Activated CD8-positive, alpha-beta memory T cell treated with anti-CD3 and anti-CD28 coated beads, Interleukin-2, amount 10 ng/mL, durations not matched to agents 7 days and 5 days (primary cell): ENCODE measurements at regions not wholly inside any gene's neighbourhood (a gene's known extent, or its start where the extent isn't known, plus 50 kb on each side); places are given as distances from the start of the nearest gene placed in this dataset.
"Not testable (repeated sequence)": the region's sequence is repeated elsewhere in the genome, so short reads cannot be mapped to it uniquely, and the experiment has no call there.

Experiments used
- ATAC-seq: fragments of 150-1000 bp; cut with Tn5 transposase; one replicate; pipeline ENCODE4 v1.10.0; 2021; ENCODE audit warnings: moderate library complexity
- CTCF ChIA-PET: fragments of 350-600 bp; sonication (Branson Sonifier 250); formaldehyde crosslinking; loops from one replicate; lab custom pipeline; 2021; ENCODE audit warnings: antibody characterized with exemption; lab: Charles Lee
- DNase-seq: peaks from one replicate; pipeline ENCODE4 v3.0.0-alpha.2; 2020
- H3K27ac Mint-ChIP-seq: one replicate; pipeline ENCODE4 v1.8.0; 2021; ENCODE audit warnings: mild to moderate bottlenecking, mixed read lengths
- H3K27me3 Mint-ChIP-seq: one replicate; pipeline ENCODE4 v1.8.0; 2021; ENCODE audit warnings: mixed read lengths
- H3K36me3 Mint-ChIP-seq: one replicate; pipeline ENCODE4 v1.8.0; 2021; ENCODE audit warnings: mild to moderate bottlenecking, mixed read lengths
- H3K4me1 Mint-ChIP-seq: one replicate; pipeline ENCODE4 v1.8.0; 2021; ENCODE audit warnings: mixed read lengths
- H3K4me3 Mint-ChIP-seq: one replicate; pipeline ENCODE4 v1.8.0; 2021; ENCODE audit warnings: mild to moderate bottlenecking, moderate library complexity, mixed read lengths
- H3K9me3 Mint-ChIP-seq: one replicate; pipeline ENCODE4 v1.8.0; 2022; ENCODE audit warnings: low read depth, mixed read lengths

DNA sequence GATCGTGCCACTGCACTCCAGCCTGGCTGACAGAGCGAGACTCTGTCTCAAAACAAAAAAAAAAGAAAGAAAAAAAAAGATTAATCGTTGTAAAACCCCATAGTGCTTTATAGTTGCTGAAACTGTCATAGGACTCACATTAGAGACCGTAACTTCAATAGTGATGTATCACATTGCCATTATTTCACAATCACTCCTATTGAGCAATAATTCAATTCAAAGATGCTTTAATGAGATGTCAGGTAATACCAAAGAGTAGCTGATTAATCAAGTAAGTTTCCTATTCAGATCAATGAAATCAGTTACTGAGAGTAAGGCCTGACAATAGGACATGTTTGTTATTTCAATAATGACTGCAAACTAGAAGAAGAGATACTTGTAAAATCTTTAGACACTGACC is 628.7 kb downstream of the KCNJ18 start:
- H3K4me1 Mint-ChIP-seq, H3K4me3 Mint-ChIP-seq, CTCF ChIA-PET, H3K27me3 Mint-ChIP-seq, H3K36me3 Mint-ChIP-seq, DNase-seq, ATAC-seq, H3K27ac Mint-ChIP-seq: not testable (repeated sequence)
- peaks cover 13% of the 10 kb centered on the region for H3K9me3 Mint-ChIP-seq

DNA sequence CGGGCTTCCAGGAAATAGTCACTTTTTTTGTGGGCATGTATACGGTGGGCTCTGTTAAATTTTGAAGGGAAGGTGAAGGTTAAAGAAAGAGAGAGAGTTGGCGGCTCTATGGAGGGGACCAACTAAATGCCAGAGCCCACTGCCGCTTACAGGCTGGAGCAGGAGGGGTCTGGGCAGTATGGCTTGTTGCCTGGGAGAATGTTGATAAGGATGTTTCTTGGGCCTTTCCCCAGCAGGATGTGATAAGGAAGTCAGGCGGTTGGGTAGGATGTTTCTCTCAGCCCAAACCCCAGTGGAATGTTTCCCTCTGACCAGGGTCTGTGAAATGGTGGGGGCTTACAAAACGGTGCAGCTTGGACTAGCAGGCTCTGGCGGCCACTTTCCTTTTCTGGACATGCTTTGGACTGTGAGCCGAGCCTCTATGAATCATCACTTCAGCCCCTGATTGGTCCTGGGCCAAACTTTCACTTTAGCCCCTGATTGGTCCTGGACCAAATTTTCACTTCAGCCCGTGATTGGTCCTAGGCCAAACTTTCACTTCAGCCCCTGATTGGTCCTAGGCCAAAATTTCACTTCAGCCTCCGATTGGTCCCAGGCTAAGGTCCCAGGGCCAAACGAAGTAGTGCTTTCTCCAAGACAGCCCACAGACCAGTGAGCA is 630.7 kb downstream of the KCNJ18 start:
- H3K4me1 Mint-ChIP-seq, H3K4me3 Mint-ChIP-seq, ATAC-seq, H3K27ac Mint-ChIP-seq, H3K36me3 Mint-ChIP-seq, CTCF ChIA-PET, H3K27me3 Mint-ChIP-seq, DNase-seq: not testable (repeated sequence)
- peaks cover 13% of the 10 kb centered on the region for H3K9me3 Mint-ChIP-seq

DNA sequence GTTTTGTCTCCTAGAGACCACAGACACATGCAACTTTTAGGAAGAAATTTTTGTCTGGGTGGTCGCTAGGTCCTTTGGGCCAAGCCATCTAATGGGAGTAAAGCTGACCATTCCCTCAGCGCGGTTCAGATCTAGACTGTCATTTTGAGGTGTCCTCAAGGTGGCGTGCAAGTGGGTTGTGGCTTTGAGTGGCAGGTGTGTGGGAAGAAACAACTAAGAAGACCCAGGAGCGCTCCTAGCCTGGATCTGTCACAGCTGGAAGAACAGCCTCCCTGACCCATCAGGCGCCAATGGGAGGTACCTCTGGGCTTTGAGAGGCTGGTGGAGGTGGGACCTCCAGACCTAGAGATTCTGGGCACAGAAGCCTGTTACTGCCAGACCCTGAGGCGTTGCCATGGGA is 645.1 kb downstream of the KCNJ18 start:
- no peak for DNase-seq
- ATAC-seq: no peak
- H3K36me3 Mint-ChIP-seq: no peaks in the 10 kb centered on the region
- no peaks in the 10 kb centered on the region for H3K4me1 Mint-ChIP-seq
- no peak overlapping the region for H3K4me3 Mint-ChIP-seq
- H3K9me3 Mint-ChIP-seq: peaks cover 5% of the 10 kb centered on the region
- CTCF ChIA-PET: no interaction called here
- H3K27ac Mint-ChIP-seq: no peak overlapping the region
- H3K27me3 Mint-ChIP-seq: no peaks in the 10 kb centered on the region

DNA sequence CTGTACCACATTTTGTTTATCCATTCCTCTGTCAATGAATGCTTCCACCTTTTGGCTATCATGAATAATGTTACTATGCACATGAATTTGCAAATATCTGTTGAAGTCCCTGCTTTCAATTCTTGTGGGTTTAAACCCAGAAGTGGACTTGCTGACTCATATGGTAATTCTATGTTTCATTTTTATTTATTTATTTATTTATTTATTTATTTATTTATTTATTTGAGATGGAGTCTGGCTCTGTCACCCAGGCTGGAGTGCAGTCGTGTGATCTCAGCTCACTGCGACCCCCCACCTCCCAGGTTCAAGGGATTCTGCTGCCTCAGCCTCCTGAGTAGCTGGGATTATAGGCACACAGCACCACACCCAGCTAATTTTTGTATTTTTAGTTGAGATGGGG is 664.3 kb downstream of the KCNJ18 start:
- H3K4me1 Mint-ChIP-seq, ATAC-seq, CTCF ChIA-PET, H3K9me3 Mint-ChIP-seq, H3K27me3 Mint-ChIP-seq, H3K27ac Mint-ChIP-seq, DNase-seq, H3K36me3 Mint-ChIP-seq, H3K4me3 Mint-ChIP-seq: not testable (repeated sequence)

DNA sequence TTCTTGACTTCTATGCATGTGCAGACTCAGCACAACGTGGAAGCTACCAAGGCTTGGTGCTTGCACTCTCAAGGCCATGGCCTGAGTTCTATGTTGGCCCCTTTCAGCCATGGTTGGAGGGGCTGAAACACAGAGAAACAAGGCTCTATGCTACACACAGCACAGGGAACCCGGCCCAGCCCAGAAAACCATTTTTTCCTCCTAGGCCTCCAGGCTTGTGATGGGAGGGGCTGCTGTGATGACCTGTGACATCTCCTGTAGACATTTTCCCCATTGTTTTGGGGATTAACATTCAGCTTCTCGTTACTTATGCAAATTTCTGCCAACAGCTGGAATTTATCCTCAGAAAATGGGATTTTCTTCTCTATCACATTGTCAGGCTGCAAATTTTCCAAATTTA is 678.7 kb downstream of the KCNJ18 start:
- CTCF ChIA-PET, H3K27ac Mint-ChIP-seq, H3K27me3 Mint-ChIP-seq, ATAC-seq, H3K36me3 Mint-ChIP-seq, DNase-seq, H3K4me1 Mint-ChIP-seq, H3K4me3 Mint-ChIP-seq: not testable (repeated sequence)
- H3K9me3 Mint-ChIP-seq: peaks cover 19% of the 10 kb centered on the region

DNA sequence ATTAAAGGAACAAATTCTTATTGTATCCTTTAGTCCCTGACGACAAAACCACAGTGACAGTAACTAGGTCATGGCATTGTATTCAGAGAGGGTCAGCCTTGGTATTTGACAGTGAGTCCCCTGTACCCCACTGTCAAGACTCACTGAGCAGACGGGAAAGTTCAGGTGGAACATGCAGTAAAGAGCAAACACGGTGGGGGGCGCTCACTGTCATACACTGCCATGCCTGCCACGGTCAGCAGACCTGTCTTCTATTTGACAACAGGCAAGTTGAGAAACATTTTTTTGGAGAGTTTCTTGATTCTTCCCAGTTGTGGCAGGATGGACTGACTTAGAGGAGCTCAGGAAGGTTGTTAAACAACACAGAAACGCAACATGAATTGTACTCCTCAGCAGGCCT is 681.6 kb downstream of the KCNJ18 start:
- no peak for ATAC-seq
- H3K4me1 Mint-ChIP-seq: no peaks in the 10 kb centered on the region

DNA sequence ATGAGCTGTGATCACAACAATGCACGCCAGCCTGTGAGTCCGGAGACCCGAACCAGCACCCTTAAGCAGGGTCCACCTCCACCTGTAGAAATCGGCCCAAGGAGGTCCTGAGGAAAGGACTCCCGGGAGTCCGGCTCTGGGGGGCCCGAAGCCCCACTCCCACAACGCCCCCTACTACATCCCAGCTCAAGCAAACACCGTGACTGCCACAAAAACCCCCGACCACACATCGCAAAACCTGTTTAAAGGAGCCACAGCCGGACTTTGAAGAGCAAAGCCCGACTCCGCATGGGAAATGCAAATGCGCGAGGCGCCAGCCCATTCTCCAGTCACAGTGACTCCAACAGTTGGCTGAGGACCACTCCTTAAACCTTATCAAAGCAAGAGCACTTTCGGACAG is 682.4 kb downstream of the KCNJ18 start:
- Mint-ChIP-seq H3K27me3 (no peaks in the 10 kb centered on the region), H3K4me1 (no peaks in the 10 kb centered on the region), H3K4me3 (no peak overlapping the region), H3K36me3 (peaks cover 1% of the 10 kb centered on the region), H3K9me3 (peaks cover 18% of the 10 kb centered on the region), H3K27ac (no peak overlapping the region)
- CTCF ChIA-PET: no interaction called here
- ATAC-seq (no peak), DNase-seq (no peak)

More for the DNA sequence above, 681.6 kb downstream of the KCNJ18 start:
- Mint-ChIP-seq H3K9me3 (peaks cover 19% of the 10 kb centered on the region), H3K27ac (no peak overlapping the region), H3K4me3 (no peak overlapping the region), H3K27me3 (no peaks in the 10 kb centered on the region), H3K36me3 (peaks cover 1% of the 10 kb centered on the region)
- CTCF ChIA-PET: no interaction called here
- no peak for DNase-seq

DNA sequence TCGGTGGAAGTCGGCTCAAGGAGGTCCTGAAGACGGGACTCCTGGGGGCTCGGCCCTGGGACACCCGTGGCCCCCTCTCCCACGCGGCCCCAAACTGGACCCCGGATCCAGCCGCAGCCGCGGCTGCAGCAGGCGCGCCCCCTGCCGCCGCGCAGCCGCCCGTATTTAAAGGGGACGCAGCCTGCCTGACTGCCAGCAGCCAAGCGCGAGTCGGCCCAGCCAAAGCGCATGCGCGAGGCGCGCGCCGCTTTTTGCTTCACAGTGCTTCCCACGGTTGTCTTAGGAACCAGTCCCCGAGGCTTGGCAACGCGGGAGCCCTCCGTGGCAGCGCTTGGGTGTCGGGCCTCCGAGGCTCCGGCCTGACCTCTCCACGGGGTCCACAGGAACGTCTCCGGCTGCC is 684.4 kb downstream of the KCNJ18 start:
- H3K27ac Mint-ChIP-seq, H3K36me3 Mint-ChIP-seq, H3K4me3 Mint-ChIP-seq, DNase-seq, ATAC-seq, H3K4me1 Mint-ChIP-seq, H3K27me3 Mint-ChIP-seq, CTCF ChIA-PET: not testable (repeated sequence)
- peaks cover 10% of the 10 kb centered on the region for H3K9me3 Mint-ChIP-seq

DNA sequence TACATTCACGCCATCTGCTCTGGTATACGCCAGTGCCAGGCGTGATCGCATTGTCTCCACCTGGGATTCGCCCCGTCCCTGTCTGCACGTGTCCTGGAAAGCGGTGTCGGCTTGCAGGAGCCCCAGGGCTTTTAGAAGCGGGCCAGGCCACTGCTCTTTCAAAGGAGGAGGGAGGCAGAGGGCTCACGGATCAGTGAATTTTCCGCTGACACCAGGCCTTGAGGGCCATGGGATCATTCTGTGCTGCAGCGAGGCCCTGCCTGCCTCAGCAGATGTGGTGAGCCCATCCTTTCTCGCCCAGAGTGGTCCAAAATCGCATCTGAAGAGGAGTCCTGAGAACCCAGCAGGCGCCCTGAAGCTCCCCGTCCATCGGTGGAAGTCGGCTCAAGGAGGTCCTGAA is 686.4 kb downstream of the KCNJ18 start:
- H3K4me1 Mint-ChIP-seq, H3K9me3 Mint-ChIP-seq, H3K27ac Mint-ChIP-seq, ATAC-seq, H3K4me3 Mint-ChIP-seq, CTCF ChIA-PET, DNase-seq, H3K36me3 Mint-ChIP-seq, H3K27me3 Mint-ChIP-seq: not testable (repeated sequence)

DNA sequence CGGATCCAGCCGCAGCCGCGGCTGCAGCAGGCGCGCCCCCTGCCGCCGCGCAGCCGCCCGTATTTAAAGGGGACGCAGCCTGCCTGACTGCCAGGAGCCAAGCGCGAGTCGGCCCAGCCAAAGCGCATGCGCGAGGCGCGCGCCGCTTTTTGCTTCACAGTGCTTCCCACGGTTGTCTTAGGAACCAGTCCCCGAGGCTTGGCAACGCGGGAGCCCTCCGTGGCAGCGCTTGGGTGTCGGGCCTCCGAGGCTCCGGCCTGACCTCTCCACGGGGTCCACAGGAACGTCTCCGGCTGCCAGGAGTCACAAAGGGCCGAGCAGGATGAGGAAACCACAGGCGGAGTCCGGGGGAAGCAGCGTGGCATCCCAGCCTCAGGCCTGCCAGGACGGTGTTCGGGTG is 689.3 kb downstream of the KCNJ18 start:
- H3K27ac Mint-ChIP-seq, CTCF ChIA-PET, H3K36me3 Mint-ChIP-seq, DNase-seq, H3K4me1 Mint-ChIP-seq, H3K4me3 Mint-ChIP-seq, H3K9me3 Mint-ChIP-seq, ATAC-seq, H3K27me3 Mint-ChIP-seq: not testable (repeated sequence)

DNA sequence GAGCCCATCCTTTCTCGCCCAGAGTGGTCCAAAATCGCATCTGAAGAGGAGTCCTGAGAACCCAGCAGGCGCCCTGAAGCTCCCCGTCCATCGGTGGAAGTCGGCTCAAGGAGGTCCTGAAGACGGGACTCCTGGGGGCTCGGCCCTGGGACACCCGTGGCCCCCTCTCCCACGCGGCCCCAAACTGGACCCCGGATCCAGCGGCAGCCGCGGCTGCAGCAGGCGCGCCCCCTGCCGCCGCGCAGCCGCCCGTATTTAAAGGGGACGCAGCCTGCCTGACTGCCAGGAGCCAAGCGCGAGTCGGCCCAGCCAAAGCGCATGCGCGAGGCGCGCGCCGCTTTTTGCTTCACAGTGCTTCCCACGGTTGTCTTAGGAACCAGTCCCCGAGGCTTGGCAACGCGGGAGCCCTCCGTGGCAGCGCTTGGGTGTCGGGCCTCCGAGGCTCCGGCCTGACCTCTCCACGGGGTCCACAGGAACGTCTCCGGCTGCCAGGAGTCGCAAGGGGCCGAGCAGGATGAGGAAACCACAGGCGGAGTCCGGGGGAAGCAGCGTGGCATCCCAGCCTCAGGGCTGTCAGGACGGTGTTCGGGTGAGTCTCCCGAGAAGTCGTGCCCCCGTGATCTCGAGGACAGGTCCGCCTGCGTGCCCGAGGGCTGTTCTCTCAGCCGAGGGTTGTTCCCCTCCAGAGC is 691.6 kb downstream of the KCNJ18 start:
- H3K4me1 Mint-ChIP-seq, H3K9me3 Mint-ChIP-seq, ATAC-seq, H3K27ac Mint-ChIP-seq, DNase-seq, CTCF ChIA-PET, H3K27me3 Mint-ChIP-seq, H3K36me3 Mint-ChIP-seq, H3K4me3 Mint-ChIP-seq: not testable (repeated sequence)

DNA sequence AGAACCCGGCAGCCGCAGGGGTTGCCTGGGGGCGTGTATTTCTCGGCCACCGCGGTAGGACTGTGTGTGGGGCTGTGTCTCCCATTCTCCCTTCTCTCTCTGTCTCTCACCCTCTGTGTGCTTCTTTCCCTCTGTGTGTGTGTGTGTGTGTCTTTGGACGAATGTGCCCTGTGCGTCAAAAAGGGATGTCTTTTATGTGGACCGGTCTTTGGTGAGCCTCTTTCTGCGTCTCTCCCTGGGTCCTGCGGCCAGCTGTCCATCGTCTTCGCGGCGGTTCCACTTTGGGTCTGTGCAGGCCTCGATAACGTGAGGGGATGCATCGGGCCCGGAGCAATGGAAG is 692.1 kb downstream of the KCNJ18 start:
- H3K27me3 Mint-ChIP-seq, DNase-seq, H3K9me3 Mint-ChIP-seq, H3K4me3 Mint-ChIP-seq, ATAC-seq, H3K36me3 Mint-ChIP-seq, H3K4me1 Mint-ChIP-seq, H3K27ac Mint-ChIP-seq, CTCF ChIA-PET: not testable (repeated sequence)

DNA sequence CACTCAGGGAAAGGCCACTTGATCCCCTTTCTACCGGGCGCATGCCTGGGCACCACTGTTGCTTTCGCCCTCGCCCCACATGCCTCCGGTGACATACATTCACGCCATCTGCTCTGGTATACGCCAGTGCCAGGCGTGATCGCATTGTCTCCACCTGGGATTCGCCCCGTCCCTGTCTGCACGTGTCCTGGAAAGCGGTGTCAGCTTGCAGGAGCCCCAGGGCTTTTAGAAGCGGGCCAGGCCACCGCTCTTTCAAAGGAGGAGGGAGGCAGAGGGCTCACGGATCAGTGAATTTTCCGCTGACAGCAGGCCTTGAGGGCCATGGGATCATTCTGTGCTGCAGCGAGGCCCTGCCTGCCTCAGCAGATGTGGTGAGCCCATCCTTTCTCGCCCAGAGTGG is 706.1 kb downstream of the KCNJ18 start:
- H3K27me3 Mint-ChIP-seq, H3K4me1 Mint-ChIP-seq, H3K4me3 Mint-ChIP-seq, H3K9me3 Mint-ChIP-seq, DNase-seq, H3K27ac Mint-ChIP-seq, H3K36me3 Mint-ChIP-seq, CTCF ChIA-PET, ATAC-seq: not testable (repeated sequence)

DNA sequence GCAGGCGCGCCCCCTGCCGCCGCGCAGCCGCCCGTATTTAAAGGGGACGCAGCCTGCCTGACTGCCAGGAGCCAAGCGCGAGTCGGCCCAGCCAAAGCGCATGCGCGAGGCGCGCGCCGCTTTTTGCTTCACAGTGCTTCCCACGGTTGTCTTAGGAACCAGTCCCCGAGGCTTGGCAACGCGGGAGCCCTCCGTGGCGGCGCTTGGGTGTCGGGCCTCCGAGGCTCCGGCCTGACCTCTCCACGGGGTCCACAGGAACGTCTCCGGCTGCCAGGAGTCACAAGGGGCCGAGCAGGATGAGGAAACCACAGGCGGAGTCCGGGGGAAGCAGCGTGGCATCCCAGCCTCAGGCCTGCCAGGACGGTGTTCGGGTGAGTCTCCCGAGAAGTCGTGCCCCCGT is 706.7 kb downstream of the KCNJ18 start:
- not testable (repeated sequence) for H3K27ac Mint-ChIP-seq, H3K36me3 Mint-ChIP-seq, ATAC-seq

More for the DNA sequence above, 706.7 kb downstream of the KCNJ18 start:
- H3K27me3 Mint-ChIP-seq, CTCF ChIA-PET, H3K4me1 Mint-ChIP-seq, DNase-seq, H3K9me3 Mint-ChIP-seq, H3K4me3 Mint-ChIP-seq: not testable (repeated sequence)
